Hematopoietic multipotent progenitor cell (in vitro differentiated cells): ENCODE measurements at regions not wholly inside any gene's neighbourhood (a gene's known extent, or its start where the extent isn't known, plus 50 kb on each side); places are given as distances from the start of the nearest gene placed in this dataset.

Experiments used
- DNase-seq, 3 donors: peaks; one replicate each; pipeline ENCODE4 v3.0.0-alpha.2; 2011 to 2015; ENCODE audit warnings: low read depth in 2 of 3, low spot score in 2 of 3

GRCh38 chr7:145928937-145929336, 187.7 kb upstream of the CNTNAP2 start:
- DNase-seq = no peak

- DNase-seq = no peak
These were observed 196.9 kb upstream of the CNTNAP2 start for GRCh38 chr7:145919712-145920111.

DNA sequence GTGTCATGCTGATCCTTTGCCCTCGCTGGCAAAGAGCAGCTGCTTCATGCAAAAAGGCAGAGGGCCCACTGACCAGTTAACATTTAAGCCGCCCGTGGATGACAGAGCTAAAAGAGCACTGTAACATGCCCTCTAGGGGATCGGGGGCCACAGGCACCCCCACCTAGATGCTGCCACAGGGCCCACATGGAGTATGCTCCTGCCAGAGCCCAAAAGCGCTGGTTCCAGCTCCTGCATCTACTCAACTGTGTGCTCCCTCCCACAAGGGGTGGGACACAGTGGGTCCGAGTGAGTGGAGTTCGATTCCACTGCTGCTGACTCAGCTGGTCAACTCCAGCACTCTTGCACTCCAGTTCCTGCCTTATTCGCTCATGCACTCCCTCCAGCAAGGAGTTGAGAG, 199.8 kb upstream of the CNTNAP2 start:
- no peak for DNase-seq

DNA sequence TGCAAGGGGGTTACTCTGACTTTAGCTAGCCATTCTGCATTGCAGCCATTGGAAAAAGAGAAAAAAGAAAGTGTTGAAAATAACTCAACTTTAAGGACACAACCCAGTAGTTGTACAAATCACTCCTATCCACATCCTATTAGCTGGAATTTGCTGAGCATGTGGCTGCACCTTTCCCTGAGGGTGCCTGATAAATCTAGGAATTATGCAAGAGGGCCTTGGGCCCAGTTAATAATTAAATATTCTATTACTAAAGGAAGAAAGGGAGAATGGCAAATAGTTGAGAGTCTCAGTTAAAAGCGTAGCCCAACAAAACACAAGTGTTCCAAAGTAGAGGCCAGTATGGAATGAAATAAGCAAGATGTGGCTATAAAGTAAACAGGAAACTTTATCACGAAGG, 200.9 kb upstream of the CNTNAP2 start:
- no peak for DNase-seq

DNA sequence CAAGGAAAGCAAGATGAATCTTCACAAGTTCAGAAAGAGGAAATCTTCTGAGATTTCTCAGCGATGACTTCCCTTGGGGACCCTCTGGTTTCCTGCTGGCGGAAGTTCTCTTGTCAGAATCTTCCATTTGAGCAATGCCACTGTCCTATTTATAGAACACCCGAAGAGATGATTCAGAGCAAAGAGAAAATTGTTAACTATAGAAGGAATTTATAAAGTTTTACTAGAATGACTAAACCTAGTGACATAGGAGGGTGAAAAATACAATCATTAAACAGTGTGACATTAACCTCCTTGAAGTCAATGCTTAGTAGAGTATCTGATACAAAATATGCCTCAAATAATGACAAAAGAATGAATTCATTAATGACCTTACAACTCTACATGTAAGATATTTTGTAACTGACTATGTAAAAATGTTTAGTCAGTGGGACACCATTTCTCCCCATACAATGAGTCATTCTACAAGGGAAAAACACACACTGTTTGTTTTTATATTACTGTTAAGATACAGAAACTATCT, 206.5 kb upstream of the CNTNAP2 start:
- no peak for DNase-seq

DNA sequence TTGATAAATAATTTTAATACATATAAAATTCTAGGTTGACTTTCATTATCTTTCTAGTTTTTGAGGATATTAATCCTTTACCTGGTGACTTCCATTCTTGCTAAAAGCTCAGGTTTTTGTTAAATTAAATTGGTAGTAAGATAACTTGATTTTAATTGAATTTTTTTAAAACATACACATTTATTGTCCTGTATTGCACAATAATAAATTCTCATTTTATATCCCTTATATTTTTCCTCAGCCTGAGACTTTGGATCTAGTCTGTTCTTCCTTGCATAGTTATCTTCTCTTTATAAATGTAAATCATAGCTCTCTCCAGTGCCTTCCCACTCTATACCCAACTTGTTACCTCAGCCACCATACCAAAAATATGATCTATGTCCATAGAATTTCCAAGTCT, 212.9 kb upstream of the CNTNAP2 start:
- no peak for DNase-seq

DNA sequence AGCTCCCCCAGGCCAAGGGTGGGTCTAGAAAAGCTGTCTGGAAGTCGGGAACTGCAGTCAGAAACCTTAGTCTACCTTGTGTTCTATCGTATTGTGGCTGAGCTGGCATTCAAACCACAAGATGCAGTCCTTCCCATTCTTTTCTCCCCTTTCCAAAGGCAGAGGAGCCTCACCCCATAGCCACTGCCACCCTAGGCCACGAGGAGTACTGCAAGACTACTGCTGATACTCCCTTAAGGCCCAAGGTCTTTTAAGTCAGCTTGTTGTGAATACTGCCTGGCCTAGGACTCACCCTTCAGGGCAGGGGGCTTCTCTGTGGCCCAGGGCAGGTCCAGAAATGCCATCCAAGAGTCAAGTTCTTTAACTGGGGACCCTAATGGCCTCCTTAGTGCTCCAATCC, 214.5 kb upstream of the CNTNAP2 start:
- DNase-seq = no peak

DNA sequence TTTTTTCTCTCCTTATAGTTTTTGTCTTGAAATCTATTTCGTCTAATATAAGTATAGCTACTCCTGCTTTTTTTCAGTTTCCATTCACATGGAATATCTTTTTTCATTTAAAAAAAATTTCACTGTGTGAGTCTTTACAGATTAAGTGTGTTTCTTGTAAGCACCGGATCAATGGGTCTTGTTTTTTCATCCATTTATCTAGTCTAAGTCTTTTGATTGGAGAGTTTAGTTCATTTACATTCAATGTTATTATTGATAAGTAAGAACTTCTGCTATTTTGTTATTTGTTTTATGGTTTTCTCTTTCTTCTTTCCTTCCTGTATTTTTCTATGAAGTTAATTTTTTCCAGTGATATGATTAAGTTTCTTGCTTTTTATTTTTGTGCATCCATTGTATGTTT, 216.7 kb upstream of the CNTNAP2 start:
- DNase-seq = no peak

- DNase-seq = no peak
These were observed 222.6 kb upstream of the CNTNAP2 start for GRCh38 chr7:145893925-145894535.

DNA sequence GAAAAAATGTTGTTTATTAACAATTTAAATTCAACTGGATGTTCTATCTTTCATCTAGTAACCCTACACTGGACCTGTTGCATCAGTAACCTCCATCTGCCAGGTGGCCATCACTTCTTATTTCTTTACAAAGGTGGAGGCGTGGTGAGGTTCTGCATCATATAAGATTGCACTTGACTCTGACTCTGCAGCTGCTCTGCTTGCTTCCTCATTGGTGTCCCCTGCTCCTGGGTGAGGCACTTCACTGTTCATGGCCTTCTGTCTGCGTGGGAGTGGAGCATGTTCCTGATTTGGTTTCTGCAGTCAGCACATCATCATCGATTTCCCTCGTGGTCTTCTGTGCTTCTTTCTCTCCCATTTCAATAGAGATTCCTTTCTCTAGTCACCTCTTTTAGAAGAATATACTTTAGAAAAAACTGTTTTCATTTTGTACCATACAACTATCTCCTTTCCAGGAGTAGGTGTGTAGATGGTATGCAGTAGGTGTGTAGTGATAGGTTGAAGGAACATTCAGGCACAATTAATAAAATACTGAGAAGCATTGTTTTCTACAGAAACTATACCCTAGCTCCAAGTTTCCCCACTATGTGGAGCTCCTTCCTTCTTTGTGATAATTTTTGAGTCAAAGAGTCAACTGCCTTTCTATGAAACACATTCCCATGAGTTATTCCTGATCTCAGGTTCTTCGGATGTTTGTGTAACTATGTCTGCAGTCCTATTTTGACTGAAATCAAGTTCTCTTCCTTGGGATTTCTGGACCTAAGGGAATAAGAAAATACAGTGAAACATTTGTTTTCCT, 231.7 kb upstream of the CNTNAP2 start:
- no peak for DNase-seq

GRCh38 chr7:145876376-145876775, 240.2 kb upstream of the CNTNAP2 start:
- DNase-seq = no peak

- no peak for DNase-seq
These were observed 241.3 kb upstream of the CNTNAP2 start for GRCh38 chr7:145875267-145875666.

DNA sequence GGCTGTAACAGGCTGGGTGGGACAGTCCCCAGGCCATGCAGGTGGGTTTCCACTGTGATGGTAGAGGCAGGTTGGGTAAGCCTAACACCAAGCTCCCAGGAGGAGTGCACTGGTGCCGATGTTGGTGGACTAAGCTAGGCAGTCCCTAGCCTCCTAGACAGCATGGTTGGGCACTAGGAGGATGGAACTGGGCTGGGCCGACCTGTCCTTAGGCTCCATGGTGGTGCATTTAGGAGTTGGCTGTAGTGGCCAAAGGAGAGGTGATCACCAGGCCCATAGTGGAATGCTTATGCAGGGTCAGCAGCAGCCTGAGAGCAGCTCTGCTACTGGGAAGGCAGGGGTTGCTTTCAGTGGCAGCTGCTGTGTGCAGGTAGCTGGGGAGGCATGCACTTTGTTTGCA, 247.7 kb upstream of the CNTNAP2 start:
- DNase-seq = no peak

GRCh38 chr7:145862212-145862611, 254.4 kb upstream of the CNTNAP2 start:
- DNase-seq = no peak

DNA sequence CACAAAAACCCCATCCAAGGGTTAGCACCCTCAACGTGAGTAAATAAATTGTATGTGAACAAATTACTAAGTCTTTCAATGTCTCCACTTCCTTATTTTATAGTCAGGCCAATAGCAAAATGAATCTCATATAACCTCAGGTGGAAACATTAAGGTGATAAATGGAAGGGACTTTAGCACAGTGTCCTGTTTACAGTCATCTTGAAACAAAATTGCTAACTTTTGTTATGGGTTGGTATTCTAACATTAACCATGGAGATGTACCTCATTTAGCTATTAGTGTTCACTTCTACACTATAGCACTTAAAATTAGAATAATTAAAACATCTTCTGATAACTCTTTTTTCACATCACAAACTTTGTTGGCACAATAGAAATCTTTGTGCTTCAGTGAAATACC, 255.8 kb upstream of the CNTNAP2 start:
- no peak for DNase-seq

GRCh38 chr7:145850636-145851035, 266.0 kb upstream of the CNTNAP2 start:
- no peak for DNase-seq

- DNase-seq = peak in 1 of 3 donors; percentile 9
These were observed 267.9 kb upstream of the CNTNAP2 start for GRCh38 chr7:145848691-145849090.

- no peak for DNase-seq
These were observed 271.3 kb upstream of the CNTNAP2 start for GRCh38 chr7:145845345-145845744.

DNA sequence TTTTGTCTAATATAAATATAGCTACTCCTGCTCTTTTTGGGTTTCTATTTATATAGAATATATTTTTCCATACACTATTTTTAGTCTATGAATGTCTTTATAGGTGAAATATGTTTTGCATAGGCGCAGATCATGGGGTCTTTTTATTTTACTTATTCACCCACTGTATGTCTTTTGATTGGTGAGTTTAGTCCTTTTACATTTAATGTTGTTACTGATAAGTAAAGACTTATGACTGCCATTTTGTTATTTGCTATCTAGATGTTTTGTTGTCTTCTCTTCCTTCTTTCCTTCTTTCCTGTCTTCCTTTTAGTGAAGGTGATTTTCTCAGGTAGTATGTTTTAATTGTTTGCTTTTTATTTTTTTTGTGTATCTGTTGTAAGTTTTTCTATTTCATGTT, 276.8 kb upstream of the CNTNAP2 start:
- no peak for DNase-seq

DNA sequence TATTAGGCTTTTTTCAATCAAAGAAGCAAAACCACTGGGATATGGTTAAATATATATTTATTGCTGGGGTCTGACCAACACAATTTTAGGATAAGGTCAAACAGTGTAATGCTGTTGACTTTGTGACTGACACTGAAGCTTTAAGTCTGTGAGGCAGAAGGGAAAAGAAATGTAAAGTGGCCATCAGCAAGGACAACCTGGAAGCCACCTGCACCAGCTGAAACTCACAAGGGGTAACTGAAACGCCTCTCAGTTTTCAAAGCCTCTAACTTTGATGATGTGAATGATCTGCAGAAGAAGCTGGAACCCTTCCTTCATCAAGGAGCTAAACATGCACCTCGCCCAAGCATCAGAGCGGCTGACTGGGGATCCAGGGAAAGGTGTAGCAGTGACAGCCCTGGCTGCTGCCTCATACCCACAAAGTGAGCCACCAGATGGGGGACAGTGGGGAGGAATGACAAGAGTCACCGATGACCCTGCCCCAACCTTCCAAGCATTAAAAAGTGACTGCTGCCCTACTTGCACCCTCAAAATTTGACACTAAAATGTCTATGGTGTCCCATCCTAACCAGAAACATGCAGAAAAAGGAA, 284.9 kb upstream of the CNTNAP2 start:
- DNase-seq = no peak

DNA sequence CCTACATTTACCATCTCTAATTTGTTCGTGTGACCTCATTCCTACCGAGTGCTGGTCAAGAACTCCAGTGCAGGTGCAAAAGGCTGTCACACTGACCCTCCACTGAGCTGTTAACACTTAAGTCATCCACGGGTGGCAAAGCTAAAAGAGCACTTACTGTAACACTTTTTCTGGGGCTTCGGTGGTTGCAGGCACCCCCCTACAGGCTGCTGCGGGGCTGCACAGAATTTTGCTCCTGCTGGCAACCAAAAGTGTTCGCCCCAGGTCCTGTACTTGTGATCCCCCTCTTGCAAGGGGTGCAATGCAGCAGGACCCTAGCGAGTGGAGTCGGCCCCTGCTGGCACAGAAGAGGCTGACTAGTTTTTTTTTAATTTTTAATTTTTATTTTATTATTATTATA, 298.9 kb upstream of the CNTNAP2 start:
- no peak for DNase-seq

- no peak for DNase-seq
These were observed 304.4 kb upstream of the CNTNAP2 start for GRCh38 chr7:145812218-145812617.
